ENCODE measurements at regions not wholly inside any gene's neighbourhood (a gene's known extent, or its start where the extent isn't known, plus 50 kb on each side); places are given as distances from the start of the nearest gene placed in this dataset.

DNA sequence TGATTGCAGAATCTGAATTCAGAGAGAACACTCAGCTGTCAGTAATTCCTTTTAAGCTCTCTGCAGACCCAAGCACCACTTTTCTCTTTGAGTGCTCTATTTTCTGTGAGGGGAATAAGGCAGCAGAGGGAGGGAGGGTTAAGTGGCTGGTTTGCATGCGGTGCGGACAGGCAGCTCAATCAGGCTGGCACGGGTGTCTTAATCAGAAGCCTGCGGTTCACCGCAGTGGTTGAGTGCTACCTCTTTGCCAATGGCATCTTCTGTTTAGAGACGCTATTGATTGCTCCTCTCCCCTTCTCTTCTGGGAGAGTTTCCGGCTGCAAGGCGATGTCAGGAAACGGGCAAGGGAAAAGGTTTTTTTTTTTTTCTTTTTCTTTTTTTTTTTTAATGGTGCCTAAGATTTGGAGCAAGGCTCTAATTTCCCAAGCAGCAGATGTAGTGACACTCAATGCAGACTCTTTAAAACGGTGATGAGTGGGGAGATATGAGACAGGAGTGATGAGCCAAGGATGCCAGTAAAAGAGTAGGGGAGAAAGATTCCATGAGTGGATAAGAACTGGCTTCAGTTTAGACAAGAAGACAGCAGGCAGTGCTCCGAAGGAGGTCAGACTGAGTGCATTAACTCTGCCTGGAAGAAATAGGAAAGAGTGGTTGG is 533.7 kb upstream of the SEL1L start:
- DNase-seq = peak; percentile 58

DNA sequence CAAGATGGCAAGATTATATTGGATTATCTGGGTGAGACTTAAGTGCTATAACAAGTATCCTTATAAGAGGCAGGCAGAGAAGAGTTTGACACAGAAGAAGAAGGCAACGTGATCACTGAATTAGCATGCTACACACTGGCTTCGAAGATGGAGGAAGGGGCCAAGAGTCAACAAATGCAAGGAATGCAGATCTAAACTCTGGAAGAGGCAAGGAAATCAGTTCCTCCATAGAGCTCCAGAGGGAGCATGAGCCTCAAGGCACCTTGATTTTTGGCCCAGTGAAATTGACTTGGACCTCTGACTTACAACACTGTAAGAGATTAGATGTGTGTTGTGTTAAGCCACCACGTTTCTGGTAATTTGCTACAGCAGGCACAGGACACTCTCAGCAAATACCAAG is 536.4 kb upstream of the SEL1L start:
- no peak for DNase-seq

DNA sequence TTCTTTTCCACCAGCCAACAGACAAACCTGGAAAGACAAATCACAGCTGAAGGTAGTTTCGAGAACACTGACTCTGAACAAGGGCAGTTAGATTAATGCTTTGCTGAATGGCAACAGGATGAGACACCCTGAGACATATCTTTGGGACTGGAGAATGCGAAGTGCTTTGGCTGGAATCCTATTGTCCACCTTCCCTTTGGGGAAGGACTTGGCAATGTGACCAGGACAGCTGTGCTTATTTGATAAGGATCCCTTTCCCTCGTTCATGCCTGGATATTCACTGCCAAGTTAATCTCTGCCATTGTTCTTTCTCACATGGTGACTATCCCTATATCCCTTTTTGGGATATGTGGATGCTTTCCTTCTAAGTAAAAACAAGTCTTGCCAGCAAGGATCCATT is 537.1 kb upstream of the SEL1L start:
- no peak for DNase-seq

DNA sequence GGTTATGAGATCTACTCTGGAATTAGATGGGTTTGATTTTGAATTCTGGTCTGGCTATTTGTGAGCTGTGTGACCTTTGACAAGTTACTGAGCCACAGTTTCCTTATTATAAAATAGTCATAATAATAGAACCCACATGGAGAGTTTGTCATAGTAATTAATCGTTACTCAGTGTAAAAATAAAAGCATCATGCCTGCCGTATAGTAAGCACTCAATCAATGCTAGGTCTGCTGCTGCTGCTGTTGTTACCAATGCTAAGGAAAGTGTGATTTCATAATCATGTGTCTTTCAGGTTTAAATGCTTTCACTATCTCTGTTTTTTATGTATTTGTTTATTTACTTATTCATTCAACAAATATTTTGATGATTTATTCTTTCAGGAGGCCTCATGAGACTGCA is 539.9 kb upstream of the SEL1L start:
- DNase-seq = no peak

DNA sequence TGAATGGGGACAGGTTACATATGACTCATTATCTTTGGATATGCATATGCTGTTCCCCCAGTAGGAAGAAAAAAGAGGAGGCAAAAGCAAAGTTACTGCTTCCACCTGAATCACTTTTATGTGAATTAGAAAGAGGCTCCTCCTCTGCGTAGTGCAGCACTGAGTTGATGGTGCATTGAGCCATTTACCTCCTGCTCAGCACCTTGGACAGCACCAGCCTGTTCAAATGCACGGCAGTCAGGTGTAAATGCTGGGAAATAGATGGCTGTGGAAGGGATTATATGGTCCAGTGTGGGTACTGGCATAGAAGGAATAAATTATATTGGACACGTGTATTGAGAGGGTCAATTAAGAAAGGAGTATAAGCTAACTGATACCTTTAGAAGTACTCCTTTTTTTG is 541.9 kb upstream of the SEL1L start:
- no peak for DNase-seq

DNA sequence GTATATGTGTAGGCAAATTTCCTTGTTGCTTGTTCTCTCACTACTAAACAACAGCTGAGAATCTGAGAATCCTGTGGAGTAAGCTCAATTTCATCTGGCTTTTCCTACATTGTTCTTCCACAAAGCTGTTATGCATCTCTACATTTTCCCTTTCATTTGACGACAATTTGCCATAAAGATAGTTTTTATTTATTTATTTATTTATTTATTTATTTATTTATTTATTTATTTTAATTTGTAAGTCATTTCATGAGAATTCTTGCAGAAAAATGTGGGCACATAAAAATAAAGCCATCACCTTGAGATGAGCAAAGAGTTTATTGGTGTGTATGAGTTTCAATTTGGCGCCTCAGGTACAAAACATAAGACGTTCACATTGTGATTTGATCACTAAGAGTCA is 545.9 kb upstream of the SEL1L start:
- DNase-seq = no peak

DNA sequence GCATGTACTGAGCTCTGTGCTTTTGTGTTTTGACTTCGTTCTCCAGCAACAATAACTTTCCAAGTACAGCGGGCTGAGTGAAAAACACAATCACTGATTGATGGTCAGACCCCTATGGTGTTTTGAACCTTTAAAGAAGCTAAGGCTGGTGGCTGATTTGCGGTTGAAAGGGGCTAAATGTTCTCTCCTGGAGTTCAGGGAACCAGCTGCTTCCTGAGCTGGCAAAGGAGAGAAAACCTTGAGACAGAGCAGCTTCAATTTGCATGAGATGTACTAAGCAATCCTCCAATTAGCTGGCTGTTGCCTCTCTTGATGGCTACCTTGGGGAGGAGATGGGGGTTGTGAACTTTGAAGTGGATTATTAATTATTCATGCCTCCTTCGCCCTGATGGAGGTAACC is 546.7 kb upstream of the SEL1L start:
- peak; percentile 16 for DNase-seq

DNA sequence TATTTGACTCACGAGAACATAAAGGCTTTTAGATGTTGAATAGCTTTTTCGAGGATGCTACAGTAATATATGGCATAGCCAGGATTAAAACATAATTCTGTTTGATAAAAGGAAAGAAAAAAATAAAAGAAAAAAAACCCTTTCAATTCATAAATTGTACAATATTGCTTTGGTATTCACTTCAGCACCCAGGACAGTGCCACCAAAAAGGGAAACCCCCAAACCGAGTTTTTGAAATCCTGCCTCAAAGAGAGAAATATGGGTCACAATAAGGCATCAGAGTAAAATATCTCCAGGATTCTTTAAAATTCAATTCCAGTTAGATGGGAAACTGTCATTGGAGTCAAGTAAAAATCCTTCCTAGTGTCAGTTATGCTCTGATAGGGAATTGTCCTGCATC is 551.2 kb upstream of the SEL1L start:
- DNase-seq = no peak

DNA sequence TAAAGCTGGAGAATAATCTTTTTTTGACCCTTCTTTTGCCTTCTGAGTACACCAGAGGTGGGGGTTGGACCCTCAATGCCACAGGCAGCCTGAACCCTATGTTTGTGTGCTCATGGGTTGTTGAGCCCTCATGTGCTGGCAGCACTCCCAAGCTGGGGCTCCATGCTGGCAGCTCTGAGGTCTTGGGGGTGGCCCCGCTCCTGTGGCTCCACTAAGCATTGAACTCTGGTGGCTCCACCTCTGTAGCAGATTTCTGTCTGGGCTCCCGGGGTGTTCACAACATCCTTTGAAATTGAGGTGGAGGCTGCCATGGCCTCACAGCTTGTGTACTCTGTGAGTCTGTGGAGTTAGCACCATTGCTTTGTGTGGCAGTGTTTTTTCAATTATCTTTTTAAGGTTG is 557.4 kb upstream of the SEL1L start:
- no peak for DNase-seq

DNA sequence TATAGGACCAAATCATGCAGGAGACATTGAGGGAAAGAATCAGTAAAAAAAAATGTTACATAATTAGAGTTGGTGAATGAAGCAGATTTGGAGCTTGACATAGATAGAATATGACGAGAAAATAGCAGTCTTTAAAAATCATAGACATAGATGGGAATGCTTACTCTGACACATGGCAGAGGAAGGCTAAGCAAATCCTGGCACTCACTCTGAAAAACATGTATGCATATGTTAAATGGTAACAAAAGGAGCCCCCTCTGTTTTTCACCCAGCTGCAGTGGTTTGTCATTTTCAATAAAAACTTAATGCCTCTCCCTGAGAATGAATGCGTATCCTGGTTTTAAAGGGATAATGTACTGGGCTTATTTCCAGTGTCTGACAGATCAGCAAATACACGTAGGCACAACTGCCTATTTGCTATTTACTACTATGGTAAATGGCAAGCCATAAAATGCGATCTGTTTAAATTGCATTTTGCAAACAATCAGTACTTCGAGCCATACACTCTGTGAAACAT is 561.2 kb upstream of the SEL1L start:
- DNase-seq = no peak

DNA sequence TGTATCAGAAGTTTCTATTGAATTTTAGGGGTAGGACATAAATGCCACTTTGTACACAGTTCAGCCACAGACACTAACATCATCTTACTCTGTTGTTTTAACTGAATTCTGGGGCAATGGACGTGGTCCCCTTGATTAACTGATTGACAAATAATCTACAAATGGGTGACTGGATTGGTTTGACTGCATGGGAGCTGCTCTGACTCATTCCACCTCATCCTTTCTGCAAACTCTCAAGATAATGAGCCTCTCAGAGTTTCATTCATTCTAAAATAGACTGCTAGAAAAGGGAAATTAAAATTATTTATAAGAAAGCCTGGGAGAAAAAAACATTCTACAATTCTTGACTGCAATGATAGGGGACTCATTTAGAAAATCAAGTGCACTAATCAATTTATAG is 570.4 kb upstream of the SEL1L start:
- DNase-seq = no peak

DNA sequence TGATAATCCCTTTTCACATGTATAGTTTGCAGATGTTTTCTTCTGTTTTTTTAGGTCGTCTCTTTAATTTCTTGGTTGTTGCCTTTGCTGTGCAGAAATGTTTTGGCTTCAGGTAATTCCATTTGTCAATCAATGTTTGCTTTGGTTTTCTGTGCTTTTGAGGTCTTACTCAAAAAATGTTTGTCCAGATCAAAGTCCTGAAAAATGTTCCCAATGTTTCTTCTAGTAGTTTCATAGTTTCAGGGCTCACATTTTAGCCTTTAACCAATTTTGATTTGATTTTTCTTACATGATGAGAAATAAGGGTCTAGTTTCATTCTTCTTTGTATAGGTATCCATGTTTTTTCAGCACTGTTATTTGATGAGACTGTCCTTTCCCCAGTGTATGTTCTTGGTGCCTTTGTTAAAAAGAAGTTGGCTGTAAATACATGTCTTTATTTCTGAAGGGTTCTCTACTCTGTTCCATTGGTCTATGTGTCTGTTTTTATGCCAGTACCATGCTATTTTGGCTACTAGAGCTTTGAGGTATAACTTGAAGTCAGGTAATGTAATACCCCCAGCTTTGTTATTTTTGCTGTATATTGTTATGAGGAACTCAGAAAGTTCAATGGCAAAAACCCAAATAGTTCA is 578.7 kb upstream of the SEL1L start:
- DNase-seq = no peak

DNA sequence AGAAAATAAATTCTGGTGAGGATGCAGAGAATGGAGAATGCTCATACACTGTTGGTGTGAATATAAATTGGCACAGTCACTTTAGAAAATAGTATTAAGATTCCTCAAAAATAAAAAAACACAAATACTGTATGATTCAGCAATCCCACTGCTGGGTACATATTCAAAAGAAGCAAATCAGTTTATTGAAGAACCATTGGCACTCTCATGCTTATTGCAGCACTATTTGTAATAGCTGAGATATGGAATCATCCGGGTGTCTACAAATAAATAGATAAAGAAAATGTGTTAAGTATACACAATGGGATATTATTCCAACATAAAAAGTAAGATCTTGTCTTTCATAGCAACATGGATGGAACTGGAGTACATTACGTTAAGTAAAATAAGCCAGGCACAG is 579.4 kb upstream of the SEL1L start:
- no peak for DNase-seq

DNA sequence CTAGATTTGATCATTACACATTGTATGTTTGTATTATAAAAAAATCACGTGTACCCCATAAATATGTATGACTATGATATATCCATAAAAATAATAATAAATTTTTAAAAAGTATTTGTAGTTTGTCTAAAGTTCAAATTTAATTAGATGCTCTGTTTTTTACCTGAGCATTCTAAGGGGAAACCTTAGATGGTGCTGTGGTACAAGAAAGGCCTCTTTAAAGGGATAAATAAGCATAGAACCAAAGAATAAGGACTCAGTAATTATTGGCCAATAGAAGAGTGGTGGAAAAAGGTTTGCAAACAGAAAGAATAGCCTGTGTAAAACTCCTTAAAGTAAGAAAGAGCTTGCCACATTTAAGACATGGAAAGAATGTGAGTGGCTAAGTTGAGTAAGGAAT is 580.1 kb upstream of the SEL1L start:
- DNase-seq = no peak

DNA sequence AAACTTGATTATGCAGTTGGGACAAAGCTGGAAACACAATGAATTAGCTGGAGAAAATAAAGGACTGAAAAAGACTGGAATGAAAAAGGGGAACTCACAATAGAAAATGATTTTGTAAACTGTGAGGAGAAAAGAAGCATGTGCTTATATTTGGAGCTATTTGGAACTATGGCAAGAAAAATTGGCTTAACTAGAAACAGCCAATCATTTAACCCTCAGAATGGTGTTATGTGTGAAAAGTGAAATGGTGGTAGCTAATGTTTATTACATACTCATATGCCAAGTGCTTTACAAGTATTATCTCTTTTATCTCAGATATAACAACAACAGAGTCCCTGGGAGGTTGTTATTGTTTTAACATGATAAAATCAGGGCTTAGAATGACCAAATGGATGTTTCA is 583.1 kb upstream of the SEL1L start:
- DNase-seq = no peak

DNA sequence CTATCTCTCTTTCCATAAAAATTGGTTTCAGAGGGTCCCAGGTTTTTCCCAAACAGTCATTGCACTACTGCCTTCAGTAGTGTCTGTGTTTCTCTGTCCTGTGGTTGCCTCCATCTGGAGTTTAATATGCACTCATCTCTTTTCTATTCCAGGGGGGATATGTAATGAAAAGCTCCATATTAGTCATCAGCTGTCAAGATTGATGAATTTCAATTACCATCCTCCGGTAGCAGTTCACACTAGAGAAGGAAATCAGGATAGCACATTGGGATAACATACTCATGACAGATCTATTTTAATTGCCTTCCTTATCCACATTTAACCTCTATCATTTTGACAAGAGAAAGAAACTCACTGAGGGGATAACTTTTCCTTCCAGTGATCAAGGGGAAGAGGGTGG is 589.0 kb upstream of the SEL1L start:
- DNase-seq = no peak

DNA sequence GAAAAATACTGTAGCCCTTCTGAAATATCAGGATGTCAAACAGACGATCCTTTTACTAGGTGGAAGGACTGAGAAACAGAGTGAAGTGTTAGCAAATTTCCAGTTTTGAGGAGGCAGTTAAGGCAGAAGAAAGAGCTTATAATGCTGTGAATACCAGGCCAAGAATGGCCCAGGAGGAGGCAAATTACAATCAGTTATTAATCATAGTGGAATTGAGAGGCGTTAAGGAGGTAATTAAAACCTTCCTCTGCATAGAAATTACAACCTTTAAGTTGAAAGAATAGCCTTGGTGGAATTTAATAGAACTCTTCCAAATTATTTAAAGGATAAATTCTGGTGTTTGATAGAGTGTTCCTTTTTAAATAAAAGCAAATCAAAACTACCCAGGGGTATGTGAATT is 590.9 kb upstream of the SEL1L start:
- no peak for DNase-seq

DNA sequence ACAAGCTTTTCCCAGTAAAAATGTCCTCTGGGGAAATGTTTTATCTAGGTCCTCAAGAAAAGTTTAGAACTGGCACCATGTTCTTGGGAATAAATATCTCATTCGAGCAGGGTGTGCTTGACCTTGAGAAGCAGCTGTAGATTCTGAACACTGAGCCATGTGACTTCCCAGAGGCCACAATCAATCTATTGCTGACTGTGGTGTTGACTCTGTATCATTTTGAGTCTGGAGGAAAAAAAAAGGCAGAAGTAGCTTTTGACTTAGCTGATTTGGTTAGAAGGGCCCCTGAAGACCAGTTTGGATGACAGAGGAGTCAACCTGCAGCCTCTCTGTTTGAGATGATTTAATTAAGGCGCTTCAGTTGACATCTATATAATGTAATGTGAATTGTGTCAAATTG is 592.4 kb upstream of the SEL1L start:
- DNase-seq = no peak

DNA sequence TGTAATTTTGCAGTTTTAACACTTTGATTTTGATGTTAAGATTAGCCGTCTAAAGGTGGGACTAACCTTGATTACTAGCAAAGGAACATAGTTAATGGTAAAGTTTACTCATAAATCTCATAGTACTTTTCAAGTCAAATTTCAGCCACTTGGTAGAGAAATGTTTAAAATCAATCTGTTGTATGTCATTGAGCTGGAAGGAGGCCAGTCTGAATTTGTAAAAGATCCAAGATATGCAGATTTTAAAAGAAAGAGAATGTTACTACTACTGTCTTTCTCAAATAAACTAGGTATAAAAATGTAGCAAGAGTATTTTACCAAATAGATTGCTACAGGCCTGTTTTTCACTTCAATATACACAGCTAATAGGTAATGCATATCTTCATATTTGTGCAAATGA is 600.8 kb upstream of the SEL1L start:
- no peak for DNase-seq

DNA sequence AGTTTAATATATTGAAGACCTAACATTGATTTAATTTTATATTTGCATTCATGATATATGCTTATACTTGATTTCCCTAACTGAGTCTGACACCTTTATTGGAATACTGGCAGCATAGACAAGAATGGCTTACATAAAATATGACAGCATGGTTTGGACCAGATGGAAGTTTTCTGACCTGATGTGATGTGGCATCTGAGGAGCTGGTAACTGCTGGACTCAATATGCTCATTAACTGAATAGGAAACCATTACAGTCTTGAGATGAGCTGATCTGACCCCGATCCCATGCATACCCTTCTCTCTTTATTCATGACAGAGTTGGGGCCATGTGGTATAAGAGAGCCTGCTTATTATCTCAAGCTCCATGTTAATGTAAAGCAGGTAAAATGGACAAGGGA is 604.8 kb upstream of the SEL1L start:
- no peak for DNase-seq

DNA sequence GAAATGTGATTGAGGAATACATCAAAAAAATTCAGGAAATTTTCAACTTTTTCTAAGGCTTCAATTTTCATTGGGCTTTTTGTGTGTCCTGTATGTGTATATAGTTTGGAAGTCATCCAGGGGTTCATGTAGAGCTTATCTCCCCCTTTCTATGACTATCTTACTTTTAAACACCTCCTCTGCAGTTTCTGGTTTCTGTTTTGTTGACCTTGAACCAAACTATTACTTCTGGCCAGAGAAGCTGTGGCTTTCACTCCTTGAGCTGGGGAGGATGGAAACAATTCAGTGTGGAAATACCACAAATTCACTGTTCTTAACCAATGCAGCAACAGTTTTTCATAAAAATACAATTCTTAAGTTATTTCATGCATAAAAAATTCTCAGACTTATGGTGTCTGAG is 613.2 kb upstream of the SEL1L start:
- no peak for DNase-seq

DNA sequence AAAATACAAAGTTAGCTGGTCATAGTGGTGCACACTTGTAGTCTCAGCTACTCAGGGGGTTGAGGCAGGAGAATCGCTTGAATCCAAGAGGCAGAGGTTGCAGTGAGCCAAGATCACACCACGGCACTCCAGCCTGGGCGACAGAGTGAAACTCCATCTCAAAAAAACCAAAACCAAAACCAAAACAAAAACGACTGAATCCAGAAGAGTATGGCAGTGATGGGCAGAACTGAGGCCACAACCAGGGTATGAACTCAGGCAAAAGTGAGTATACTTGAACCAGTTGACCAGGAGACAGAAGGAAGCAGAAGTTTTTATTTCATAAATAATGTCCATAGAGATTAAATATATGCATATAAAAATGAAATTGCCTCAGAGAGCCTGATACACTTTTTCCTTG is 620.0 kb upstream of the SEL1L start:
- DNase-seq = no peak

DNA sequence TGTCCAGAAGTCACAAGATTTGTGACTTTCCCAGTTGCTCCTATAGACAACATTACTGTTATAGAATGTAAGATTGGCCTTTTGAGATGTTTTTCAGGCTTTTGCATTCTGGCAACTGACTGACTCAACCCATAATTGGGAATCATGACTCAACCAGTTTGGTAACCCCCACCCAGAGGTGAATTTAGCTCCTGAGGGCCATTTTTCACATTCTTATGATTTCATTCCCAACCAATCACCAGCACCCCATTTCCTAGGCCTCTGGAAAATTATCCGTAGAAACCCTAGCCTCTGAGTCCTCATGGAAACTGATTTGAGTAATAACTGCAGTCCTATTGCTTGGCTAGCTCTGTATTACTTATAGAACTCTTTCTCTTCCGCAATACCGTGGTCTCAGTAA is 626.0 kb upstream of the SEL1L start:
- DNase-seq = no peak

DNA sequence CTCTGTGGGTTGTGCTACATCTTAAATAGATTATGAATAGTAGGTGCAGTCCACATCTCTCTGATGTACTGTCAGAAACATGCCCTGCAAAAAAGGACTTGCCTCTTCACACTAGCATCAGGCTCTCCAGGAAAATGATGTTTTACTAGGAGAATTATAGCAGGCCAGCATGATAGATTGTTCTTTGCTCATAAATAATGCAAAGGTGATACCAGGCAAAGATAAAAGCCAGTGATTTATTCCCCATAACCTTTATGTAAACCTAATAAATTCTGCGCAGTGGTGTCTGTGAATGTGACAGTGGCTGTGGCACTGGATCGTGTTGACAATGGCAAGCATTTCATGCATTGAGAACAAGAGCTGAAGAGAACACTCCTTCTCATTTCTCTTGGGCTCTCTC is 646.5 kb upstream of the SEL1L start:
- no peak for DNase-seq

DNA sequence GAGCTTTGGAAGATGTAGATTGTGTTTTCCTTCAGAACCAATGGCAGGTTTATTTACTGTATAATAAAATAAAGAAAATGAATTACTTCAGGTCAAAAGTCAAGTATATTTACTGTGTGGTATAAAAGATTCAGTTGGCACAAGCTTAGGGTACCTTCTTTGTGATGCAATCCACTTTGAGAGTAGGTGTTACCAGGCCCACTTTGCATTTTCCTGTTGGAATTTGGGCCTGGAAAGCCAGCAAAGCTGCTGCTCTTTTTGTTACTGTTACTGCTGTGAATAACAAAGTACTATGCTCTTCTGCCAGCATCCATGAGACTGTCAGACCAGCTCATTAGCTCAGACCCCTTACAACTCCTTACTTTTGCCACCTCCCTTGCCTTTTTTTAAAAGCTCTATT is 649.0 kb upstream of the SEL1L start:
- DNase-seq = no peak
